ENCODE measurements at regions not wholly inside any gene's neighbourhood (a gene's known extent, or its start where the extent isn't known, plus 50 kb on each side); places are given as distances from the start of the nearest gene placed in this dataset.

DNA sequence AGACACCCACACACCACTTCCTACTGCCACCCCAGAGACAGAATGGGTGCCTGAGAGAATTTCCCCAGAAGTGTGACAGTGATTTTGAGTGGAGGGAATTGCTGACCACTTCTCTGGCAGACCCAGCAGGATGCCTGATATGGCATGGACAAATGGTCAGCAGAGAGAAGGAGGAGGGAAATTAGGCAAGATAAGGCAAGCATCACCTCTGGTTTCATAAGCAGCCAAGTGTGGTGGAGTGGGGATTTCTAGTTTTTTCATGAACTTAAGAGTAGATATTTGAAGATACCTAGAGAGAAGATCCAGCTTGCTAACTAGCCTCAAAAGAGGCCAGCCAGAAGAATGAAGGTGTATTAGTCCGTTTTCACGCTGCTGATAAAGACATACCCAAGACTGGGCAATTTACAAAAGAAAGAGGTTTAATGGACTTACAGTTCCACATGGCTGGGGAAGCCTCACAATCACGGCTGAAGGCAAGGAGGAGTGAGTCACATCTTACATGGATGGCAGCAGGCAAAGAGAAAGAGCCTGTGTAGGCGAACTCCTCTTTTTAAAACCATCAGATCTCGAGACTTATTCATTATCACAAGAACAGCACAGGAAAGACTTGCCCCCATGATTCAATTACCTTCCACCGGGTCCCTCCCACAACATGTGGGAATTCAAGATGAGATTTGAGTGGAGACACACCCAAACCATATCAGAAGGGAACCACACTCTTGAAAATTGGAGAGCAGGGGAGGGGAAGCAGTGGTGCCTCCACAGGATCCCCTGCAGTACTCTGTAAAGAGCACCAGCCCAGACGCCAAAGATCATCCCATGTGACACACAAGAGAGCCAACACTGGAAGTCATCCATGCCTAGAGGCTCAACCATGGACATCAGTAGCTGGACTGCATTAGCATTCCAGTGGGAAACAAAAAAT is 64.2 kb downstream of the RBM43 start:
- Histone ChIP-seq H3K9ac (ENCODE audit: low read length) (no peak overlapping the region), H3K27me3 (replicated peaks; ENCODE audit: control insufficient read depth, insufficient read depth, low read length) (no peaks in the 10 kb centered on the region), H3K9me3 (ENCODE audit: control insufficient read depth, low read length) (no peaks in the 10 kb centered on the region), H3K36me3 (ENCODE audit: control insufficient read depth, insufficient read depth, low read length, severe bottlenecking) (no peaks in the 10 kb centered on the region), H3K4me1 (ENCODE audit: control insufficient read depth, insufficient read depth, low read length) (no peaks in the 10 kb centered on the region), H3K4me3 (ENCODE audit: low read length) (no peak overlapping the region)
- DNase-seq (ENCODE audit: low read depth) = no peak

DNA sequence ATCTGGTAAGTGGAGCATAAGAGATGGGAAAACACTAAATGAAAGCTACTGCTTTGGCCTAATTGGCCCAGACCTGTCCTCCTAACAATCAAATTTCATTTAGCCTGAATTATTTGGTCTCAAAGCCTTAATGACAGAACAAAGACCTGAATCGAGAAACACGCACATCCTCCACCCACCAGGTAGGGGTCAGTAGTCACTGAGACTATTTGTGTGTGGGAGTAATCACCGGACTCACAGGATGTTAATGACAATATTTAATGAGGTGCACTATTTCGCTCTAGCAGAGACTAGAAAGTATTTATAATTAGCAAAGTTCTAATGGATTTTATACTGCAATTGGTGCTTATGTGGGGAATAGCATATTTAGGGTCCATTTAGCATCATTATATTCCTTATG is 68.1 kb downstream of the RBM43 start:
- Histone ChIP-seq H3K27me3 (replicated peaks; ENCODE audit: control insufficient read depth, insufficient read depth, low read length) (no peaks in the 10 kb centered on the region), H3K36me3 (ENCODE audit: control insufficient read depth, insufficient read depth, low read length, severe bottlenecking) (no peaks in the 10 kb centered on the region), H3K4me3 (ENCODE audit: low read length) (no peak overlapping the region), H3K9me3 (ENCODE audit: control insufficient read depth, low read length) (no peaks in the 10 kb centered on the region), H3K4me1 (ENCODE audit: control insufficient read depth, insufficient read depth, low read length) (no peaks in the 10 kb centered on the region), H3K9ac (ENCODE audit: low read length) (no peak overlapping the region)
- DNase-seq (ENCODE audit: low read depth) = no peak

DNA sequence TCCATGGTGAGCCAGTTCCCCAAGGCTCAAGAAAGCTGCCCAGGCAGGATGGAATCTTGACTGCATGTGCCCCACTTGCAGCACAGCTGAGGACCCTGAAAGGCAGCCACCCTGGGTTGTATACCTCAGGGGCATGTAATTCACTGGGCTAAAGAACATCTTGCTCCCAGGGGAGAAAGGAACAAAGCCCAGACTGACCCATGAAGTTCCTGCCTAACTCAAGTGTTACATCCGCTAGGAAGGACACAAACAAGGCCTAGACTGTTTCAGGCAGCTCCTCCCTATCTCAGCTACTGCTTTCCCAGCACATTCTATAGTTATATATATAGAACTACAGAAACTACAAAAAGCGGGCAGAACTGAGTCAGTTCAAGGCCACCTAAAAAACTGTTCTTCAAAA is 69.0 kb downstream of the RBM43 start:
- H3K4me3 ChIP-seq (ENCODE audit: low read length) = no peak overlapping the region
- H3K36me3 ChIP-seq (ENCODE audit: control insufficient read depth, insufficient read depth, low read length, severe bottlenecking) = no peaks in the 10 kb centered on the region
- no peaks in the 10 kb centered on the region for H3K27me3 ChIP-seq (replicated peaks; ENCODE audit: control insufficient read depth, insufficient read depth, low read length)
- no peaks in the 10 kb centered on the region for H3K9me3 ChIP-seq (ENCODE audit: control insufficient read depth, low read length)
- DNase-seq (ENCODE audit: low read depth) = no peak
- H3K9ac ChIP-seq (ENCODE audit: low read length) = no peak overlapping the region
- no peaks in the 10 kb centered on the region for H3K4me1 ChIP-seq (ENCODE audit: control insufficient read depth, insufficient read depth, low read length)

DNA sequence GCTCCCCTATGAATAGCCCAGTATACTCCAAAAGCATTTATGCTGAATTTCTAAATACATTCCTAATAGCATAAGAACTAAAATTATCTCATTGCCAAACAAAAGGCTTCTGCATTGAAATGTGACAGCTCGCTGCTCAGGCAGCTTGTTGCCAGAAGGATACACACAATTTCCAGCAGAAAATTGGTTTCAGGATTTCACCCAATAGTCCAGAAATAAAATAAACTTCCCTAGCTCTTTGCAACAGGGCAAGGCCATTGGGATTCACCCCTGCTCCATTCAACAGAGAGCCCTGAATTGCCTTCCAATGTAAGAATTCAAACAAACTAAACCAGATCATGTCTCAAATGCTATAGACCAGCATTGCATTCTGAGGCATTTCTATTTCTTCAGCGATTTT is 70.7 kb downstream of the RBM43 start:
- no peaks in the 10 kb centered on the region for H3K9me3 ChIP-seq (ENCODE audit: control insufficient read depth, low read length)
- H3K4me1 ChIP-seq (ENCODE audit: control insufficient read depth, insufficient read depth, low read length) = no peaks in the 10 kb centered on the region
- H3K36me3 ChIP-seq (ENCODE audit: control insufficient read depth, insufficient read depth, low read length, severe bottlenecking) = no peaks in the 10 kb centered on the region
- H3K27me3 ChIP-seq (replicated peaks; ENCODE audit: control insufficient read depth, insufficient read depth, low read length) = no peaks in the 10 kb centered on the region
- peak; percentile 37 for DNase-seq (ENCODE audit: low read depth)
- no peak overlapping the region for H3K9ac ChIP-seq (ENCODE audit: low read length)
- H3K4me3 ChIP-seq (ENCODE audit: low read length) = no peak overlapping the region

DNA sequence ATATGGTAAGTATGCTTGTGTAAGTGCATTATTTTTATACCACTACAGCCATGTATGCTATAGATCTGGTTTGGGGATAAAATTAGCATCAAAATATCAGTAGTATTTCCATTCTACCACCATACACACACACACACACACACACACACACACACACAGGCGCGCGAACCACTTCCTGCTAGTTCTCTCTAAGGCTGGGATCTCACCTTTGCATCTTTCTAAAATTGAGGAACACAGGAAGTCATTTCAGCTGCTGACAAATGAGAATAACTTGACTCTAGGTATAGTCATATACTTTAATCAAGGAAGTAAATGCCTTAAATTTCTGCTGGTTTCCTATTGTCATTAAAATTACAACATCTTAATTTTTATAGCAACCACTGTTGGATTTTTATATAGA is 72.5 kb downstream of the RBM43 start:
- Histone ChIP-seq H3K36me3 (ENCODE audit: control insufficient read depth, insufficient read depth, low read length, severe bottlenecking) (no peaks in the 10 kb centered on the region), H3K27me3 (replicated peaks; ENCODE audit: control insufficient read depth, insufficient read depth, low read length) (no peaks in the 10 kb centered on the region), H3K9ac (ENCODE audit: low read length) (no peak overlapping the region), H3K4me3 (ENCODE audit: low read length) (no peak overlapping the region), H3K9me3 (ENCODE audit: control insufficient read depth, low read length) (no peaks in the 10 kb centered on the region), H3K4me1 (ENCODE audit: control insufficient read depth, insufficient read depth, low read length) (no peaks in the 10 kb centered on the region)
- DNase-seq (ENCODE audit: low read depth) = no peak

DNA sequence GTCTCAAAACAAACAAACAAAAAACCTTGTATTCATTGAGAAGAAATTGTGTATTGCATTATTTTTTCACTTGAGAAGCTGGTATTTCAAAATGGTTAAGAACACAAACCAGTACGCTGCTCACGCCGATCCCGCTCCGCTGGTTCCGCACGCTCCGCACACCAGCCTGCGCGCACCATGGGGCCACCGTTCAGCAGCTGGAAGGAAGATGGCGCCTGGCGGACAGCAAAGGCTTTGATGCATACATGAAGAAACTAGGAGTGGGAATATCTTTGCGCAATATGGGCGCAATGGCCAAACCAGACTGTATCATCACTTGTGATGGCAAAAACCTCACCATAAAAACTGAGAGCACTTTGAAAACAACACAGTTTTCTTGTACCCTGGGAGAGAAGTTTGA is 75.7 kb downstream of the RBM43 start:
- no peak overlapping the region for H3K4me3 ChIP-seq (ENCODE audit: low read length)
- DNase-seq (ENCODE audit: low read depth) = no peak
- no peaks in the 10 kb centered on the region for H3K36me3 ChIP-seq (ENCODE audit: control insufficient read depth, insufficient read depth, low read length, severe bottlenecking)
- H3K4me1 ChIP-seq (ENCODE audit: control insufficient read depth, insufficient read depth, low read length) = peaks cover 2% of the 10 kb centered on the region
- H3K27me3 ChIP-seq (replicated peaks; ENCODE audit: control insufficient read depth, insufficient read depth, low read length) = no peaks in the 10 kb centered on the region
- no peak overlapping the region for H3K9ac ChIP-seq (ENCODE audit: low read length)
- no peaks in the 10 kb centered on the region for H3K9me3 ChIP-seq (ENCODE audit: control insufficient read depth, low read length)

DNA sequence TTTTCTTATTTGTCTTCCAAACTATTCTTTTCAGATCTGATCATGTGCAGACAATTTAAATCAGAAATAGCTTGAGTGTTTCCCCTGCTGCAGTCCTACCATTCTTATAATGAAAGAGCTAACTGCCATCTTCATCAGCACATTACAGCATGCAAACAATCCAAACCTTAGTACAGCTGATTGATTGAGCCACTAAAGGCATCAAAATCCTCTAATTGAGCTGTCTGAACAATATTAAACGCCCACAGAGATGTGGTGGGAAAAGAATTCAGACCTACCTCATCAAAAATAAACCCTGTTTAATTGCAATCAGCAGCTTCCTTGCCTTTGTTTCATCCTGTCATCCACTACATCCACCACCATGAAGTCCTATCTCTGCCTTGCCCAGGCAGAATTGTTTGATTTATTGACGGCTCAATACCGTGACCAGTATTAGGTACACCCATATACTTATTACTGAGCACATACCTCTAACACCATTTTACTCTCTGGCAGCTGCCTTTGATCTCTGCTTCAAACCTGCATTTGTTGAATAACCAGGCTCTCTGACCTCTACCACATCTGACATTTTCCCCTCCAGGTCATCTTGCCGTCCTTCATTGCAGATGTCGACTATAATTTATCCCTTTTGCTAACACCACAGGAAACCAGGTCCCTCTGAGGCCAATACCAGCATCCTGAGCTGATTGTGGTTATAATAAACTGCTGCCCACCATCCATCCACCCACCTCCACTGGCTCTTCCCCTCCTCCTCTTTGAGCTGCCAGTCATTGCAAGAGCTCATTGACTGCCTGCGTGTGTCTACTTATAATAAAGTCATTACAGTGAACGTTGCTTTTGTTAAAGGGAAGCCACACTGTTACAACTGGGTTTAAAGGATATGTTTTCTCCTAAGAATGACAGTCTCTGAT is 78.5 kb downstream of the RBM43 start:
- H3K27me3 ChIP-seq (replicated peaks; ENCODE audit: control insufficient read depth, insufficient read depth, low read length) = no peaks in the 10 kb centered on the region
- H3K4me3 ChIP-seq (ENCODE audit: low read length) = no peak overlapping the region
- peaks cover 2% of the 10 kb centered on the region for H3K4me1 ChIP-seq (ENCODE audit: control insufficient read depth, insufficient read depth, low read length)
- no peaks in the 10 kb centered on the region for H3K36me3 ChIP-seq (ENCODE audit: control insufficient read depth, insufficient read depth, low read length, severe bottlenecking)
- DNase-seq (ENCODE audit: low read depth) = no peak
- no peaks in the 10 kb centered on the region for H3K9me3 ChIP-seq (ENCODE audit: control insufficient read depth, low read length)
- no peak overlapping the region for H3K9ac ChIP-seq (ENCODE audit: low read length)

DNA sequence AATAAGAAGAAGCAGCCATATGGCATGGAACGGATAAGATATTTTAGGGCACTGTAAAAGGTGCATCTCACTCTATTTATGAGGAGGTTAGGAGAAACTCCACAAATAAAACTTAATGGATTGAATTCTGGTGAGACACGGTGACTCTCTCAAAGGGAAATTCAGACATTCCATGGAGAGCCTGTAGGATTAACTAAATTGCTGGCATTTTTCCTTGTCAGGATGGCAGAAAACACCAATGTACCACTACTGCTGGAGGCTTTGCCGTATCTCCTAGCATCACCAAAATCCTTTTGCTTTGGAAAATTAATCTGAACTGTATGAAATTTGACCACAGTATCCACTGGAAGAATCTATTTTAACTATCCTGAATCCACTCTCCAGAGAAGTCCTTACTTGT is 79.3 kb downstream of the RBM43 start:
- Histone ChIP-seq H3K9ac (ENCODE audit: low read length) (no peak overlapping the region), H3K36me3 (ENCODE audit: control insufficient read depth, insufficient read depth, low read length, severe bottlenecking) (no peaks in the 10 kb centered on the region), H3K9me3 (ENCODE audit: control insufficient read depth, low read length) (no peaks in the 10 kb centered on the region), H3K27me3 (replicated peaks; ENCODE audit: control insufficient read depth, insufficient read depth, low read length) (no peaks in the 10 kb centered on the region), H3K4me1 (ENCODE audit: control insufficient read depth, insufficient read depth, low read length) (peaks cover 2% of the 10 kb centered on the region), H3K4me3 (ENCODE audit: low read length) (no peak overlapping the region)
- peak; percentile 11 for DNase-seq (ENCODE audit: low read depth)

DNA sequence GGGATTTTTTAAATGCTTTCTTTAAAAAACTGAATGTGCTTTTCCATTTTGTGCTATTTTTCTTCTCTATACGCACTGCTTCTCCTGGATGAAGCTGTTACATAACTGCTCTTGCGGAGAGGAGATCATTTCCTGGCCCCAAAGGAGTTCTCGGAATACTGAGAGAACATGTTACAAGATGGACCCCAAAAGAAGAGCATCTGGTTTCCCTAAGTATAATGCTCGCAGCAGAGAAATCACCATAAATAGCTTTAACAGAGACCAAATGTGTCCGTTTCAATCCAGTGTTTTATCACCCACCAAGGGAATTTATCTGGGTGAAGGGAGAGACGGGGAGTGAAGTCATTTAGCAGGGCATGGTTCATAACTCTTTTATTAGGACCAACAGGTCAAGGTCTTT is 80.1 kb downstream of the RBM43 start:
- Histone ChIP-seq H3K36me3 (ENCODE audit: control insufficient read depth, insufficient read depth, low read length, severe bottlenecking) (no peaks in the 10 kb centered on the region), H3K9ac (ENCODE audit: low read length) (no peak overlapping the region), H3K4me1 (ENCODE audit: control insufficient read depth, insufficient read depth, low read length) (peaks cover 2% of the 10 kb centered on the region)

DNA sequence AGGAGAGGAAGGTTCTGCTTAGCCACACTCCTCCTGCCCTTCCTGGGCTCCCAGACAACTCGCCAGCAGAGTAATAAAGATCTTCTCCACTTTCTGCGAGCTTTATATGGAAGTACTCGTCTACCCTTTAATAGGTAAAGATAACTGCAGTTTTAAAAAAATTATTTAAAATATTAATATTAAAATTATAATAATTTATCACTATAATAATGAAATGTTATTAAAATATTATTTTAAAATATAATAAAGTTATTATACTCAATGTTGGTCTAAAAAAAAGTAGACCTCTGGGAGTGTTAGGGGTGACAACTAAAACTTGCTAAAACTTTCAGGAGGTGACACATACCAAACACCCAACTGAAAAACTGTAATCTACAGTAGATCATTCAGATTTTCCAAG is 81.5 kb downstream of the RBM43 start:
- Histone ChIP-seq H3K4me3 (ENCODE audit: low read length) (no peak overlapping the region), H3K9ac (ENCODE audit: low read length) (no peak overlapping the region), H3K4me1 (ENCODE audit: control insufficient read depth, insufficient read depth, low read length) (peaks cover 2% of the 10 kb centered on the region), H3K9me3 (ENCODE audit: control insufficient read depth, low read length) (no peaks in the 10 kb centered on the region), H3K27me3 (replicated peaks; ENCODE audit: control insufficient read depth, insufficient read depth, low read length) (peaks cover 8% of the 10 kb centered on the region), H3K36me3 (ENCODE audit: control insufficient read depth, insufficient read depth, low read length, severe bottlenecking) (no peaks in the 10 kb centered on the region)
- no peak for DNase-seq (ENCODE audit: low read depth)

More for the DNA sequence above, 80.1 kb downstream of the RBM43 start:
- no peak for DNase-seq (ENCODE audit: low read depth)
- Histone ChIP-seq H3K4me3 (ENCODE audit: low read length) (peak overlapping the region; percentile 31), H3K9me3 (ENCODE audit: control insufficient read depth, low read length) (no peaks in the 10 kb centered on the region), H3K27me3 (replicated peaks; ENCODE audit: control insufficient read depth, insufficient read depth, low read length) (peaks cover 3% of the 10 kb centered on the region)

DNA sequence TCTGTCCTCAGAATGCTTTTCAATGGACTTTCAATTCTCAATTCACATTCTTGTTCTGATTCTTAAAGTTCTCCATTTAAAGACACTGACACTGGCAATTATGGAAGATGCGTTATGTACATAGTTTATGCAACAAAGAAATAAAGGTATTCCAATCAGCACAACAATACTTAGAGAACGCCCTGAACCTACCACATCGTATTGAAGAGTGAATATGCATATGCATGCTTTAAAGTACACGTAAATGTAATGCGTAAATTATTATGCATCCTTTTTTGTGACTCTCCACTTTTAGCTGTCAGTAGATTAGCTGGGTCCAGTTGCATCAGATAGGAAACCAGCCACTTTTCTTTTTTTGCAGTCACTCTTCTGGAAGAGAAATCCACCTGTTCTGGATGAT is 83.5 kb downstream of the RBM43 start:
- no peaks in the 10 kb centered on the region for H3K9me3 ChIP-seq (ENCODE audit: control insufficient read depth, low read length)
- peaks cover 8% of the 10 kb centered on the region for H3K27me3 ChIP-seq (replicated peaks; ENCODE audit: control insufficient read depth, insufficient read depth, low read length)
- H3K36me3 ChIP-seq (ENCODE audit: control insufficient read depth, insufficient read depth, low read length, severe bottlenecking) = no peaks in the 10 kb centered on the region
- DNase-seq (ENCODE audit: low read depth) = no peak
- no peak overlapping the region for H3K4me3 ChIP-seq (ENCODE audit: low read length)
- no peak overlapping the region for H3K9ac ChIP-seq (ENCODE audit: low read length)
- peaks cover 2% of the 10 kb centered on the region for H3K4me1 ChIP-seq (ENCODE audit: control insufficient read depth, insufficient read depth, low read length)
